SJCRH30 (cell line): ENCODE measurements at regions not wholly inside any gene's neighbourhood (a gene's known extent, or its start where the extent isn't known, plus 50 kb on each side); places are given as distances from the start of the nearest gene placed in this dataset.
A peak's percentile ranks its signal among the peaks of the same experiment; 100 is the strongest.
"Not testable (repeated sequence)": the region's sequence is repeated elsewhere in the genome, so short reads cannot be mapped to it uniquely, and the experiment has no call there.

Experiments used
- DNase-seq, 2 experiments: peaks; one replicate each; pipeline ENCODE4 v3.0.0-alpha.2; 2015 to 2020
- H3K27ac ChIP-seq: fragments of 250-450 bp; sonication (Bioruptor Pico); 2 replicates; pipeline ENCODE4 v1.5.1; 2020; ENCODE audit warnings: mild to moderate bottlenecking, moderate library complexity
- H3K27me3 ChIP-seq: fragments of 250-450 bp; sonication (Bioruptor Pico); 2 replicates; pipeline ENCODE4 v1.5.1; 2020; ENCODE audit warnings: mild to moderate bottlenecking, moderate library complexity
- H3K36me3 ChIP-seq: fragments of 250-450 bp; sonication (Bioruptor Pico); 2 replicates; pipeline ENCODE4 v1.5.1; 2020; ENCODE audit warnings: mild to moderate bottlenecking, moderate library complexity
- H3K4me1 ChIP-seq: fragments of 250-450 bp; sonication (Bioruptor Pico); 2 replicates; pipeline ENCODE4 v1.5.1; 2020; ENCODE audit warnings: mild to moderate bottlenecking, moderate library complexity
- H3K4me3 ChIP-seq: fragments of 250-450 bp; sonication (Bioruptor Pico); 2 replicates; pipeline ENCODE4 v1.5.1; 2020; ENCODE audit warnings: mild to moderate bottlenecking, moderate library complexity
- H3K9me3 ChIP-seq: fragments of 250-450 bp; sonication (Bioruptor Pico); replicated peaks from 2 replicates; pipeline ENCODE4 v1.5.1; 2020; ENCODE audit warnings: mild to moderate bottlenecking, moderate library complexity

- no peaks in the 10 kb centered on the region for H3K27me3 ChIP-seq
- H3K27ac ChIP-seq = no peak overlapping the region
- no peaks in the 10 kb centered on the region for H3K9me3 ChIP-seq
- H3K4me1 ChIP-seq = no peaks in the 10 kb centered on the region
- no peak overlapping the region for H3K4me3 ChIP-seq
- DNase-seq = no peak
- no peaks in the 10 kb centered on the region for H3K36me3 ChIP-seq
Measured at GRCh38 chr10:2777666-2778355, 289.5 kb upstream of the PFKP start.

GRCh38 chr10:2772816-2773631 is 294.3 kb upstream of the PFKP start:
- Histone ChIP-seq H3K27ac (no peak overlapping the region), H3K4me3 (no peak overlapping the region), H3K4me1 (no peaks in the 10 kb centered on the region), H3K36me3 (no peaks in the 10 kb centered on the region), H3K9me3 (no peaks in the 10 kb centered on the region), H3K27me3 (no peaks in the 10 kb centered on the region)
- DNase-seq = no peak

- Histone ChIP-seq H3K9me3 (no peaks in the 10 kb centered on the region), H3K4me3 (no peak overlapping the region), H3K4me1 (no peaks in the 10 kb centered on the region), H3K27ac (no peak overlapping the region), H3K27me3 (no peaks in the 10 kb centered on the region), H3K36me3 (no peaks in the 10 kb centered on the region)
- DNase-seq = no peak
Measured at GRCh38 chr10:2772135-2772534, 295.2 kb upstream of the PFKP start.

- H3K36me3 ChIP-seq = not testable (repeated sequence)
Measured at GRCh38 chr10:2767293-2767692, 300.1 kb upstream of the PFKP start.

GRCh38 chr10:2761971-2762370 is 305.4 kb upstream of the PFKP start:
- H3K27me3 ChIP-seq = no peaks in the 10 kb centered on the region
- H3K9me3 ChIP-seq = no peaks in the 10 kb centered on the region
- H3K27ac ChIP-seq = no peak overlapping the region
- H3K36me3 ChIP-seq = no peaks in the 10 kb centered on the region
- H3K4me1 ChIP-seq = no peaks in the 10 kb centered on the region
- no peak overlapping the region for H3K4me3 ChIP-seq
- no peak for DNase-seq

More at GRCh38 chr10:2767293-2767692, 300.1 kb upstream of the PFKP start:
- not testable (repeated sequence) for H3K27ac ChIP-seq, DNase-seq, H3K4me3 ChIP-seq, H3K27me3 ChIP-seq, H3K9me3 ChIP-seq, H3K4me1 ChIP-seq

- Histone ChIP-seq H3K36me3 (no peaks in the 10 kb centered on the region), H3K4me1 (no peaks in the 10 kb centered on the region), H3K9me3 (no peaks in the 10 kb centered on the region), H3K27ac (no peak overlapping the region), H3K4me3 (no peak overlapping the region), H3K27me3 (no peaks in the 10 kb centered on the region)
- no peak for DNase-seq
Measured at GRCh38 chr10:2761311-2761710, 306.0 kb upstream of the PFKP start.

GRCh38 chr10:2760736-2761135 is 306.6 kb upstream of the PFKP start:
- Histone ChIP-seq H3K27me3 (no peaks in the 10 kb centered on the region), H3K27ac (no peak overlapping the region), H3K4me1 (no peaks in the 10 kb centered on the region), H3K36me3 (no peaks in the 10 kb centered on the region), H3K9me3 (no peaks in the 10 kb centered on the region), H3K4me3 (no peak overlapping the region)
- DNase-seq = peak in 1 of 2 experiments; percentile 9

- H3K27me3 ChIP-seq = no peaks in the 10 kb centered on the region
- H3K9me3 ChIP-seq = no peaks in the 10 kb centered on the region
- H3K36me3 ChIP-seq = no peaks in the 10 kb centered on the region
- H3K4me1 ChIP-seq = no peaks in the 10 kb centered on the region
- no peak overlapping the region for H3K27ac ChIP-seq
- H3K4me3 ChIP-seq = no peak overlapping the region
- no peak for DNase-seq
Measured at GRCh38 chr10:2759233-2759632, 308.1 kb upstream of the PFKP start.

- Histone ChIP-seq H3K27me3 (no peaks in the 10 kb centered on the region), H3K4me1 (no peaks in the 10 kb centered on the region), H3K4me3 (no peak overlapping the region), H3K9me3 (no peaks in the 10 kb centered on the region), H3K27ac (no peak overlapping the region), H3K36me3 (no peaks in the 10 kb centered on the region)
- no peak for DNase-seq
Measured at GRCh38 chr10:2754943-2755342, 312.4 kb upstream of the PFKP start.

GRCh38 chr10:2748287-2748686 is 319.1 kb upstream of the PFKP start:
- H3K9me3 ChIP-seq = no peaks in the 10 kb centered on the region
- H3K27me3 ChIP-seq = no peaks in the 10 kb centered on the region
- no peaks in the 10 kb centered on the region for H3K4me1 ChIP-seq
- H3K27ac ChIP-seq = no peak overlapping the region
- H3K36me3 ChIP-seq = no peaks in the 10 kb centered on the region
- no peak overlapping the region for H3K4me3 ChIP-seq
- DNase-seq = no peak

GRCh38 chr10:2746638-2747037 is 320.7 kb upstream of the PFKP start:
- Histone ChIP-seq H3K27me3 (no peaks in the 10 kb centered on the region), H3K4me3 (no peak overlapping the region)
- no peak for DNase-seq

GRCh38 chr10:2745666-2746065 is 321.7 kb upstream of the PFKP start:
- Histone ChIP-seq H3K9me3 (no peaks in the 10 kb centered on the region), H3K4me1 (no peaks in the 10 kb centered on the region), H3K27me3 (no peaks in the 10 kb centered on the region), H3K4me3 (no peak overlapping the region), H3K36me3 (no peaks in the 10 kb centered on the region), H3K27ac (no peak overlapping the region)
- DNase-seq = no peak

More at GRCh38 chr10:2746638-2747037, 320.7 kb upstream of the PFKP start:
- no peaks in the 10 kb centered on the region for H3K36me3 ChIP-seq
- no peaks in the 10 kb centered on the region for H3K4me1 ChIP-seq
- no peak overlapping the region for H3K27ac ChIP-seq
- H3K9me3 ChIP-seq = no peaks in the 10 kb centered on the region

- H3K27ac ChIP-seq = no peak overlapping the region
- no peaks in the 10 kb centered on the region for H3K27me3 ChIP-seq
- no peaks in the 10 kb centered on the region for H3K4me1 ChIP-seq
- H3K4me3 ChIP-seq = no peak overlapping the region
- no peaks in the 10 kb centered on the region for H3K36me3 ChIP-seq
- DNase-seq = no peak
- H3K9me3 ChIP-seq = no peaks in the 10 kb centered on the region
Measured at GRCh38 chr10:2744547-2745200, 322.7 kb upstream of the PFKP start.

- no peak overlapping the region for H3K27ac ChIP-seq
- H3K4me1 ChIP-seq = no peaks in the 10 kb centered on the region
- H3K9me3 ChIP-seq = no peaks in the 10 kb centered on the region
- no peaks in the 10 kb centered on the region for H3K27me3 ChIP-seq
- no peak for DNase-seq
- H3K4me3 ChIP-seq = no peak overlapping the region
- no peaks in the 10 kb centered on the region for H3K36me3 ChIP-seq
Measured at GRCh38 chr10:2734603-2735002, 332.7 kb upstream of the PFKP start.

GRCh38 chr10:2733278-2733963 is 333.9 kb upstream of the PFKP start:
- H3K4me1 ChIP-seq = no peaks in the 10 kb centered on the region
- no peak overlapping the region for H3K4me3 ChIP-seq
- no peaks in the 10 kb centered on the region for H3K36me3 ChIP-seq
- H3K27me3 ChIP-seq = no peaks in the 10 kb centered on the region
- no peak overlapping the region for H3K27ac ChIP-seq
- no peak for DNase-seq
- H3K9me3 ChIP-seq = no peaks in the 10 kb centered on the region
